Liver (tissue), 8 donors: ENCODE measurements at regions not wholly inside any gene's neighbourhood (a gene's known extent, or its start where the extent isn't known, plus 50 kb on each side); places are given as distances from the start of the nearest gene placed in this dataset.

Source experiments
- DNase-seq: peaks from one replicate; pipeline ENCODE4 v3.0.0-alpha.2; 2017; ENCODE audit warnings: low spot score
- H3K27ac ChIP-seq, 2 donors: one replicate each; pipeline ENCODE4 v1.7.0; 2013; ENCODE audit warnings: inconsistent platforms in 2 of 2, low read length in 2 of 2, control low read depth in 1 of 2, low read depth in 1 of 2, mild to moderate bottlenecking in 1 of 2
- H3K27me3 ChIP-seq, 4 donors: one replicate each; pipeline versions ENCODE4 v1.6.1 to v1.7.0; 2013; ENCODE audit warnings: low read length in 3 of 4, inconsistent platforms in 1 of 4, mild to moderate bottlenecking in 1 of 4, moderate library complexity in 1 of 4; ENCODE audit not compliant: control insufficient read depth in 4 of 4, insufficient read depth in 4 of 4
- H3K36me3 ChIP-seq, 4 donors: one replicate each; pipeline versions ENCODE4 v1.6.1 to v1.7.0; 2013; ENCODE audit warnings: low read length in 3 of 4, mild to moderate bottlenecking in 3 of 4, low read depth in 1 of 4, moderate library complexity in 1 of 4; ENCODE audit not compliant: control insufficient read depth in 4 of 4, insufficient read depth in 3 of 4
- H3K4me1 ChIP-seq, 4 donors: one replicate each; pipeline versions ENCODE4 v1.6.1 to v1.7.0; 2013; ENCODE audit warnings: low read length in 3 of 4, mild to moderate bottlenecking in 3 of 4, moderate library complexity in 1 of 4; ENCODE audit not compliant: control insufficient read depth in 4 of 4, insufficient read depth in 4 of 4
- H3K4me3 ChIP-seq, 3 donors: one replicate each; pipeline versions ENCODE4 v1.6.1 to v1.7.0; 2013; ENCODE audit warnings: low read length in 3 of 3, control low read depth in 1 of 3, low read depth in 1 of 3, mild to moderate bottlenecking in 1 of 3
- H3K9ac ChIP-seq, 2 donors: one replicate each; pipeline ENCODE4 v1.7.0; 2013; ENCODE audit warnings: low read length in 2 of 2, mild to moderate bottlenecking in 2 of 2, moderate library complexity in 2 of 2, control low read depth in 1 of 2, low read depth in 1 of 2
- H3K9me3 ChIP-seq, 4 donors: one replicate each; pipeline versions ENCODE4 v1.6.1 to v1.7.0; 2013; ENCODE audit warnings: low read length in 3 of 4; ENCODE audit not compliant: control insufficient read depth in 4 of 4
- EGR1 ChIP-seq, 2 donors: IDR thresholded peaks; 2 replicates each; pipeline ENCODE4 v1.6.1; 2016 to 2018; ENCODE audit warnings: antibody characterized with exemption in 2 of 2, low read depth in 2 of 2
- FOXA1 ChIP-seq: IDR thresholded peaks from 2 replicates; pipeline ENCODE4 v1.6.1; 2016; ENCODE audit warnings: antibody characterized with exemption
- FOXA2 ChIP-seq: IDR thresholded peaks from 2 replicates; pipeline ENCODE4 v1.6.1; 2016; ENCODE audit warnings: antibody characterized with exemption
- GABPA ChIP-seq, 2 donors: IDR thresholded peaks in 1 of 2; conservative IDR thresholded peaks in 1 of 2; 2 replicates each; pipeline ENCODE4 v1.6.1; 2016; ENCODE audit warnings: antibody characterized with exemption in 2 of 2, mild to moderate bottlenecking in 1 of 2, moderate library complexity in 1 of 2
- HNF4A ChIP-seq, 2 donors: conservative IDR thresholded peaks; 2 replicates each; pipeline ENCODE4 v1.6.1; 2016; ENCODE audit warnings: antibody characterized with exemption in 2 of 2, mild to moderate bottlenecking in 2 of 2
- HNF4G ChIP-seq: IDR thresholded peaks from 2 replicates; pipeline ENCODE4 v1.6.1; 2016; ENCODE audit warnings: antibody characterized with exemption
- JUND ChIP-seq, 2 donors: IDR thresholded peaks; 2 replicates each; pipeline ENCODE4 v1.6.1; 2016; ENCODE audit warnings: antibody characterized with exemption in 2 of 2
- NR2F2 ChIP-seq: IDR thresholded peaks from 2 replicates; pipeline ENCODE4 v1.6.1; 2016; ENCODE audit warnings: antibody characterized with exemption
- RAD21 ChIP-seq, 2 donors: IDR thresholded peaks; 2 replicates each; pipeline ENCODE4 v1.6.1; 2016; ENCODE audit warnings: antibody characterized with exemption in 2 of 2, mild to moderate bottlenecking in 2 of 2
- RXRA ChIP-seq, 2 donors: IDR thresholded peaks; 2 replicates each; pipeline ENCODE4 v1.6.1; 2017 to 2018; ENCODE audit warnings: antibody characterized with exemption in 2 of 2, mild to moderate bottlenecking in 1 of 2
- SP1 ChIP-seq: IDR thresholded peaks from 2 replicates; pipeline ENCODE4 v1.6.1; 2018; ENCODE audit warnings: antibody characterized with exemption, mild to moderate bottlenecking
- TAF1 ChIP-seq: conservative IDR thresholded peaks from 2 replicates; pipeline ENCODE4 v1.6.1; 2016; ENCODE audit warnings: antibody characterized with exemption, mild to moderate bottlenecking
- YY1 ChIP-seq: IDR thresholded peaks from 2 replicates; pipeline ENCODE4 v1.6.1; 2016; ENCODE audit warnings: antibody characterized with exemption, mild to moderate bottlenecking
- WGBS: extraction: QIAGEN DNeasy Blood & Tissue Kit; methylation state at CpG from one replicate; pipeline ENCODE4 v1.1.7; 2013; 5-methylcytosine and 5-hydroxymethylcytosine counted together
- TF ChIP-seq, protein P1 (sequence below): IDR thresholded peaks from 2 replicates; pipeline ENCODE4 v1.6.1; 2016; ENCODE audit warnings: antibody characterized with exemption, mild to moderate bottlenecking
- TF ChIP-seq, protein P2 (sequence below): IDR thresholded peaks from 2 replicates; pipeline ENCODE4 v1.6.1; 2016; ENCODE audit warnings: antibody characterized with exemption
- TF ChIP-seq, protein P3 (sequence below): IDR thresholded peaks from 2 replicates; pipeline ENCODE4 v1.6.1; 2016; ENCODE audit warnings: antibody characterized with exemption
- TF ChIP-seq, protein P4 (sequence below): IDR thresholded peaks from 2 replicates; pipeline ENCODE4 v1.6.1; 2016; ENCODE audit warnings: antibody characterized with exemption
- TF ChIP-seq, protein P5 (sequence below): fragments of 150-350 bp; IDR thresholded peaks from 2 replicates; pipeline ENCODE4 v1.5.1; 2017; ENCODE audit warnings: improper control_type of control experiment, low read depth, low read length; ENCODE audit not compliant: missing input control
- donor health status: healthy.
- donor health status: healthy.
- donor health status: healthy.
- donor health status: healthy.
- donor health status: healthy.

DNA sequence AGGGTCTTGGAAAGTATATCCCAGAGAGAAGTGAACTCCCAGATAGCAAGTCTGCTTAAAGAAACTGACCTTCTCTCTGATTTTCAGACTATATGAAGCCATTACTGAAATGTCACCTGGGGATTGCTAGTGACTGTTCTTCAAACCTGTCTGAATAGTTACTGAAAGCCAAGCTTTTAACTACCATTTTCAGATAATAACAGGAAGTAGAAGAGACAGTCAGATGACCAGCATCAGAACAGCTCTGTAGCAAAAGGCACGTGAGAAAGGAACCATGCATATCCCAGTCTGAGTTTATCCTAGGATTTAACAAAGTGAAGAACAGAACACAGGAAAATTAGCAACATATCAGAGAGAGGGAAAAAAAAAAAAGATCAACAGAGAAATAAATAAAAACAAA, 74.9 kb upstream of the SELENOP start:
- no peak for DNase-seq
- WGBS = 61% methylated on average over 1 of the region's 1 CpG
- Histone ChIP-seq H3K9me3 (no peaks in the 10 kb centered on the region), H3K9ac (no peak overlapping the region), H3K36me3 (no peaks in the 10 kb centered on the region), H3K27ac (no peak overlapping the region), H3K4me3 (no peak overlapping the region), H3K27me3 (no peaks in the 10 kb centered on the region), H3K4me1 (peaks cover 0 to 29% (median 16%) of the 10 kb centered on the region in 4 donors)
- TF ChIP-seq TAF1 (no peak), EGR1 (IDR thresholded peaks at IDR 0.05; ENCODE audit: low read depth in 2 of 2) (no peak), SP1 (no peak), HNF4G (no peak), RAD21 (IDR thresholded peaks at IDR 0.05) (no peak), FOXA1 (no peak), YY1 (no peak), FOXA2 (no peak), GABPA (IDR thresholded peaks at IDR 0.05 in 1 of 2, conservative IDR thresholded peaks at IDR 0.05 in 1 of 2) (no peak), JUND (IDR thresholded peaks at IDR 0.05) (no peak), HNF4A (conservative IDR thresholded peaks at IDR 0.05) (no peak), NR2F2 (no peak), RXRA (IDR thresholded peaks at IDR 0.05) (no peak)
- TF ChIP-seq, protein P1, sequence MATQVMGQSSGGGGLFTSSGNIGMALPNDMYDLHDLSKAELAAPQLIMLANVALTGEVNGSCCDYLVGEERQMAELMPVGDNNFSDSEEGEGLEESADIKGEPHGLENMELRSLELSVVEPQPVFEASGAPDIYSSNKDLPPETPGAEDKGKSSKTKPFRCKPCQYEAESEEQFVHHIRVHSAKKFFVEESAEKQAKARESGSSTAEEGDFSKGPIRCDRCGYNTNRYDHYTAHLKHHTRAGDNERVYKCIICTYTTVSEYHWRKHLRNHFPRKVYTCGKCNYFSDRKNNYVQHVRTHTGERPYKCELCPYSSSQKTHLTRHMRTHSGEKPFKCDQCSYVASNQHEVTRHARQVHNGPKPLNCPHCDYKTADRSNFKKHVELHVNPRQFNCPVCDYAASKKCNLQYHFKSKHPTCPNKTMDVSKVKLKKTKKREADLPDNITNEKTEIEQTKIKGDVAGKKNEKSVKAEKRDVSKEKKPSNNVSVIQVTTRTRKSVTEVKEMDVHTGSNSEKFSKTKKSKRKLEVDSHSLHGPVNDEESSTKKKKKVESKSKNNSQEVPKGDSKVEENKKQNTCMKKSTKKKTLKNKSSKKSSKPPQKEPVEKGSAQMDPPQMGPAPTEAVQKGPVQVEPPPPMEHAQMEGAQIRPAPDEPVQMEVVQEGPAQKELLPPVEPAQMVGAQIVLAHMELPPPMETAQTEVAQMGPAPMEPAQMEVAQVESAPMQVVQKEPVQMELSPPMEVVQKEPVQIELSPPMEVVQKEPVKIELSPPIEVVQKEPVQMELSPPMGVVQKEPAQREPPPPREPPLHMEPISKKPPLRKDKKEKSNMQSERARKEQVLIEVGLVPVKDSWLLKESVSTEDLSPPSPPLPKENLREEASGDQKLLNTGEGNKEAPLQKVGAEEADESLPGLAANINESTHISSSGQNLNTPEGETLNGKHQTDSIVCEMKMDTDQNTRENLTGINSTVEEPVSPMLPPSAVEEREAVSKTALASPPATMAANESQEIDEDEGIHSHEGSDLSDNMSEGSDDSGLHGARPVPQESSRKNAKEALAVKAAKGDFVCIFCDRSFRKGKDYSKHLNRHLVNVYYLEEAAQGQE = no peak
- TF ChIP-seq, protein P2, sequence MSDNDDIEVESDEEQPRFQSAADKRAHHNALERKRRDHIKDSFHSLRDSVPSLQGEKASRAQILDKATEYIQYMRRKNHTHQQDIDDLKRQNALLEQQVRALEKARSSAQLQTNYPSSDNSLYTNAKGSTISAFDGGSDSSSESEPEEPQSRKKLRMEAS = no peak
- TF ChIP-seq, protein P3, sequence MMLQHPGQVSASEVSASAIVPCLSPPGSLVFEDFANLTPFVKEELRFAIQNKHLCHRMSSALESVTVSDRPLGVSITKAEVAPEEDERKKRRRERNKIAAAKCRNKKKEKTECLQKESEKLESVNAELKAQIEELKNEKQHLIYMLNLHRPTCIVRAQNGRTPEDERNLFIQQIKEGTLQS = no peak
- TF ChIP-seq, protein P4, sequence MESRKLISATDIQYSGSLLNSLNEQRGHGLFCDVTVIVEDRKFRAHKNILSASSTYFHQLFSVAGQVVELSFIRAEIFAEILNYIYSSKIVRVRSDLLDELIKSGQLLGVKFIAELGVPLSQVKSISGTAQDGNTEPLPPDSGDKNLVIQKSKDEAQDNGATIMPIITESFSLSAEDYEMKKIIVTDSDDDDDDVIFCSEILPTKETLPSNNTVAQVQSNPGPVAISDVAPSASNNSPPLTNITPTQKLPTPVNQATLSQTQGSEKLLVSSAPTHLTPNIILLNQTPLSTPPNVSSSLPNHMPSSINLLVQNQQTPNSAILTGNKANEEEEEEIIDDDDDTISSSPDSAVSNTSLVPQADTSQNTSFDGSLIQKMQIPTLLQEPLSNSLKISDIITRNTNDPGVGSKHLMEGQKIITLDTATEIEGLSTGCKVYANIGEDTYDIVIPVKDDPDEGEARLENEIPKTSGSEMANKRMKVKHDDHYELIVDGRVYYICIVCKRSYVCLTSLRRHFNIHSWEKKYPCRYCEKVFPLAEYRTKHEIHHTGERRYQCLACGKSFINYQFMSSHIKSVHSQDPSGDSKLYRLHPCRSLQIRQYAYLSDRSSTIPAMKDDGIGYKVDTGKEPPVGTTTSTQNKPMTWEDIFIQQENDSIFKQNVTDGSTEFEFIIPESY = no peak
- TF ChIP-seq, protein P5, sequence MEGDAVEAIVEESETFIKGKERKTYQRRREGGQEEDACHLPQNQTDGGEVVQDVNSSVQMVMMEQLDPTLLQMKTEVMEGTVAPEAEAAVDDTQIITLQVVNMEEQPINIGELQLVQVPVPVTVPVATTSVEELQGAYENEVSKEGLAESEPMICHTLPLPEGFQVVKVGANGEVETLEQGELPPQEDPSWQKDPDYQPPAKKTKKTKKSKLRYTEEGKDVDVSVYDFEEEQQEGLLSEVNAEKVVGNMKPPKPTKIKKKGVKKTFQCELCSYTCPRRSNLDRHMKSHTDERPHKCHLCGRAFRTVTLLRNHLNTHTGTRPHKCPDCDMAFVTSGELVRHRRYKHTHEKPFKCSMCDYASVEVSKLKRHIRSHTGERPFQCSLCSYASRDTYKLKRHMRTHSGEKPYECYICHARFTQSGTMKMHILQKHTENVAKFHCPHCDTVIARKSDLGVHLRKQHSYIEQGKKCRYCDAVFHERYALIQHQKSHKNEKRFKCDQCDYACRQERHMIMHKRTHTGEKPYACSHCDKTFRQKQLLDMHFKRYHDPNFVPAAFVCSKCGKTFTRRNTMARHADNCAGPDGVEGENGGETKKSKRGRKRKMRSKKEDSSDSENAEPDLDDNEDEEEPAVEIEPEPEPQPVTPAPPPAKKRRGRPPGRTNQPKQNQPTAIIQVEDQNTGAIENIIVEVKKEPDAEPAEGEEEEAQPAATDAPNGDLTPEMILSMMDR = no peak
